H1 (cell line): ENCODE measurements at regions not wholly inside any gene's neighbourhood (a gene's known extent, or its start where the extent isn't known, plus 50 kb on each side); places are given as distances from the start of the nearest gene placed in this dataset.

Experiments
- CTCF ChIA-PET: fragments of 300-600 bp; sonication (Branson Sonifier 250); formaldehyde crosslinking; loops from one replicate; lab custom pipeline; 2021; ENCODE audit not compliant: partially characterized antibody; lab: Charles Lee
- POLR2A ChIA-PET: fragments of 300-600 bp; sonication (Branson Sonifier 250); formaldehyde crosslinking; loops from one replicate; lab custom pipeline; 2021; ENCODE audit warnings: inconsistent platforms; ENCODE audit not compliant: partially characterized antibody; lab: Charles Lee
- DNase-seq, 2 experiments: peaks; one replicate each; pipeline versions ENCODE4 v3.0.0 to v3.0.0-alpha.2; 2010 to 2022; ENCODE audit warnings: low spot score in 2 of 2, low read depth in 1 of 2, mixed read lengths in 1 of 2
- FAIRE-seq: peaks from 2 replicates; lab custom pipeline; 2011; peaks lifted over from hg19 to GRCh38; lab: Jason Lieb, UNC
- H2AFZ ChIP-seq: 2 replicates; pipeline ENCODE4 v1.8.1; 2012; ENCODE audit warnings: low read length, inconsistent platforms
- H2AK5ac ChIP-seq: 2 replicates; pipeline ENCODE4 v1.6.1; 2013; ENCODE audit warnings: low read depth, low read length
- H2BK120ac ChIP-seq: replicated peaks from 2 replicates; pipeline ENCODE3; 2013; ENCODE audit warnings: low read depth, low read length, inconsistent platforms
- H2BK12ac ChIP-seq: 2 replicates; pipeline ENCODE4 v1.6.1; 2013; ENCODE audit warnings: low read depth, low read length
- H2BK15ac ChIP-seq: 2 replicates; pipeline ENCODE4 v1.6.1; 2013; ENCODE audit warnings: low read length
- H2BK20ac ChIP-seq: 2 replicates; pipeline ENCODE4 v1.6.1; 2013; ENCODE audit warnings: low read length
- H2BK5ac ChIP-seq: 2 replicates; pipeline ENCODE4 v1.6.1; 2013; ENCODE audit warnings: low read depth, low read length
- H3K14ac ChIP-seq: 2 replicates; pipeline ENCODE4 v1.6.1; 2013; ENCODE audit warnings: inconsistent platforms; ENCODE audit not compliant: insufficient read length
- H3K18ac ChIP-seq: 2 replicates; pipeline ENCODE4 v1.6.1; 2013; ENCODE audit warnings: low read length; ENCODE audit errors: extremely low read depth
- H3K23ac ChIP-seq: 2 replicates; pipeline ENCODE4 v1.6.1; 2013; ENCODE audit warnings: inconsistent platforms; ENCODE audit not compliant: insufficient read length
- H3K23me2 ChIP-seq: 2 replicates; pipeline ENCODE4 v1.6.1; 2013; ENCODE audit warnings: low read depth, low read length
- H3K27ac ChIP-seq: 2 replicates; pipeline ENCODE4 v1.6.1; 2011; ENCODE audit warnings: low read depth, low read length, inconsistent platforms
- H3K27me3 ChIP-seq, 4 experiments: replicated peaks in 1 of 4; 1 replicate in 1 of 4; 2 replicates in 3 of 4; pipeline versions ENCODE4 v1.6.1 to v1.8.1; 2011 to 2013; ENCODE audit warnings: low read length in 3 of 4, mild to moderate bottlenecking in 3 of 4, inconsistent platforms in 2 of 4, mixed read lengths in 2 of 4, moderate library complexity in 1 of 4; ENCODE audit not compliant: control insufficient read depth in 3 of 4, insufficient read depth in 3 of 4; ENCODE audit errors: extremely low read depth in 1 of 4
- H3K36me3 ChIP-seq, 4 experiments: 2 replicates each; pipeline versions ENCODE4 v1.6.1 to v1.8.1; 2011 to 2013; ENCODE audit warnings: mild to moderate bottlenecking in 4 of 4, low read length in 3 of 4, moderate library complexity in 2 of 4, control low read depth in 1 of 4, inconsistent platforms in 1 of 4; ENCODE audit not compliant: insufficient read depth in 4 of 4, control insufficient read depth in 2 of 4
- H3K4ac ChIP-seq: replicated peaks from 2 replicates; pipeline ENCODE3; 2013; ENCODE audit warnings: low read length, low read depth, mixed read lengths, inconsistent platforms; ENCODE audit not compliant: insufficient read length
- H3K4me1 ChIP-seq, 4 experiments: replicated peaks in 1 of 4; 1 replicate in 1 of 4; 2 replicates in 3 of 4; pipeline versions ENCODE4 v1.6.1 to v1.8.1; 2011 to 2013; ENCODE audit warnings: low read length in 3 of 4, inconsistent platforms in 2 of 4, mixed read lengths in 1 of 4; ENCODE audit not compliant: insufficient read depth in 4 of 4, control insufficient read depth in 3 of 4
- H3K4me2 ChIP-seq, 2 experiments: 2 replicates each; pipeline versions ENCODE4 v1.6.1 to v1.8.1; 2011 to 2013; ENCODE audit warnings: low read depth in 2 of 2, low read length in 2 of 2, control low read depth in 1 of 2, inconsistent platforms in 1 of 2, mild to moderate bottlenecking in 1 of 2; ENCODE audit not compliant: insufficient read depth in 1 of 2
- H3K4me3 ChIP-seq, 4 experiments: fragments of 200-600, 300-600 bp in 1 of 4; sonication (generic), shearing (Covaris generic), sonication (Bioruptor Twin) in 1 of 4; 2 replicates each; pipeline versions ENCODE4 v1.5.1 to v1.8.1; 2011 to 2016; ENCODE audit warnings: low read length in 4 of 4, low read depth in 3 of 4, control low read depth in 2 of 4, inconsistent platforms in 2 of 4, mild to moderate bottlenecking in 2 of 4, mixed read lengths in 1 of 4, moderate library complexity in 1 of 4; ENCODE audit not compliant: insufficient read depth in 2 of 4; ENCODE audit errors: extremely low read depth in 1 of 4
- H3K56ac ChIP-seq: replicated peaks from 2 replicates; pipeline ENCODE3; 2013; ENCODE audit warnings: low read depth, mild to moderate bottlenecking, mixed read lengths, low read length, inconsistent platforms; ENCODE audit not compliant: insufficient read length
- H3K79me1 ChIP-seq: 2 replicates; pipeline ENCODE4 v1.6.1; 2013; ENCODE audit warnings: low read depth, low read length, control low read depth
- H3K79me2 ChIP-seq, 2 experiments: 2 replicates each; pipeline versions ENCODE4 v1.6.1 to v1.8.1; 2012 to 2013; ENCODE audit warnings: low read length in 2 of 2, mild to moderate bottlenecking in 2 of 2, inconsistent platforms in 1 of 2; ENCODE audit not compliant: insufficient read depth in 2 of 2, control insufficient read depth in 1 of 2
- H3K9ac ChIP-seq, 4 experiments: replicated peaks in 1 of 4; 1 replicate in 1 of 4; 2 replicates in 3 of 4; pipeline versions ENCODE4 v1.6.1 to v1.8.1; 2011 to 2013; ENCODE audit warnings: low read depth in 3 of 4, low read length in 3 of 4, control low read depth in 2 of 4, mild to moderate bottlenecking in 2 of 4, moderate library complexity in 2 of 4, inconsistent platforms in 1 of 4; ENCODE audit errors: extremely low read depth in 1 of 4
- H3K9me3 ChIP-seq, 2 experiments: 2 replicates each; pipeline versions ENCODE4 v1.6.1 to v1.8.1; 2012 to 2013; ENCODE audit warnings: mild to moderate bottlenecking in 2 of 2, moderate library complexity in 2 of 2, control low read depth in 1 of 2, inconsistent platforms in 1 of 2, low read depth in 1 of 2, low read length in 1 of 2, mixed read lengths in 1 of 2; ENCODE audit not compliant: insufficient read depth in 2 of 2
- H4K20me1 ChIP-seq, 2 experiments: replicated peaks in 1 of 2; 2 replicates each; pipeline versions ENCODE3 to v1.8.1; 2011 to 2013; ENCODE audit warnings: inconsistent platforms in 2 of 2, low read length in 2 of 2, mild to moderate bottlenecking in 1 of 2; ENCODE audit not compliant: insufficient read depth in 2 of 2, control insufficient read depth in 1 of 2
- H4K5ac ChIP-seq: 2 replicates; pipeline ENCODE4 v1.6.1; 2013; ENCODE audit warnings: low read length, low read depth, mixed read lengths, inconsistent platforms; ENCODE audit not compliant: insufficient read length
- H4K8ac ChIP-seq: 2 replicates; pipeline ENCODE4 v1.8.0; 2013; ENCODE audit warnings: mild to moderate bottlenecking, moderate library complexity, low read length, inconsistent platforms; ENCODE audit not compliant: insufficient read depth; ENCODE audit errors: extremely low read depth
- H4K91ac ChIP-seq: replicated peaks from 2 replicates; pipeline ENCODE3; 2013; ENCODE audit warnings: low read length, mixed read lengths, inconsistent platforms; ENCODE audit not compliant: insufficient read length
- CBX5 ChIP-seq: fragments of 300-800, 300-1000 bp; sonication (generic); IDR thresholded peaks from 2 replicates; pipeline ENCODE4 v1.7.1; 2016; ENCODE audit warnings: antibody characterized with exemption, low read length, low read depth
- EZH2 ChIP-seq: fragments of 200-600 bp; sonication (generic); IDR thresholded peaks from 2 replicates; pipeline ENCODE4 v1.7.1; 2012; ENCODE audit warnings: low read depth, mild to moderate bottlenecking, moderate library complexity, low read length, inconsistent platforms; ENCODE audit not compliant: severe bottlenecking
- RNF2 ChIP-seq: fragments of 200-900, 300-1000 bp; sonication (generic); IDR thresholded peaks from 2 replicates; pipeline ENCODE4 v1.7.1; 2016; ENCODE audit warnings: borderline replicate concordance, low read depth, mild to moderate bottlenecking, antibody characterized with exemption, low read length; ENCODE audit not compliant: poor library complexity, severe bottlenecking; ENCODE audit errors: missing control alignments
- SP1 ChIP-seq: IDR thresholded peaks from 2 replicates; pipeline ENCODE4 v1.6.1; 2011; ENCODE audit warnings: low read depth, low read length
- TF ChIP-seq, protein P1 (sequence below): IDR thresholded peaks from 2 replicates; pipeline ENCODE4 v1.6.1; 2012; ENCODE audit warnings: inconsistent platforms

DNA sequence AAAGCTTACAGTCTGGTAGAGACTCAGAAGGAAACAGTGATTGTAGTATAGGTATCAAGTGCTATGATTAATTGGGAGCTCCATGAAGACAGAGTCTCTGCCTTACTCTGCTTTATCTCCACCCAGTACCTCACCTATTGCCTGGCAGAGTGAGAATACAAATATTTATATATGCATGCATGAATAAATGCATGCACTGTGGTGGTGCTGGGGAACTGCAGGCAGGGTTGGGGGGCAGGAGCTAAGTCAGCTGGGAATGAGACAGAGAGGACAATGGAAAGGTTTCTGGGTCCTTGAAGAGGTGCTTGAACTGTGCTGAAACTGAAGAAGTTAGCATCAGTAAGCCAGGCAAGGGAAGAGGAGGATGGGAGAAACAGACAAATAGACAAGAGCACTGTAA, 80.8 kb upstream of the PPP2R2B start:
- H4K20me1 ChIP-seq, result no peaks in the 10 kb centered on the region
- H2BK12ac ChIP-seq, result no peak overlapping the region
- no peak overlapping the region for H4K8ac ChIP-seq
- no peak overlapping the region for H3K4ac ChIP-seq
- H3K56ac ChIP-seq, result no peak overlapping the region
- CTCF ChIA-PET, result interaction anchor here (0.5 to 2.9 kb wide), 10 partner anchors 10 to 426 kb away, joined by 3 to 18 read pairs (median 3); no protein-coding TSS in a partner anchor
- no peak overlapping the region; the same call in 1 of the 2 replicates for H2AFZ ChIP-seq
- no peak overlapping the region for H3K14ac ChIP-seq
- H3K4me1 ChIP-seq, result no peaks in the 10 kb centered on the region
- no peak overlapping the region for H3K23ac ChIP-seq
- H3K27ac ChIP-seq, result no peak overlapping the region
- H3K9ac ChIP-seq, result no peak overlapping the region
- no peak overlapping the region for H3K4me3 ChIP-seq
- H3K79me2 ChIP-seq, result no peaks in the 10 kb centered on the region
- no peak overlapping the region for H4K5ac ChIP-seq
- H3K18ac ChIP-seq, result no peak overlapping the region
- H2BK5ac ChIP-seq, result no peak overlapping the region
- no peaks in the 10 kb centered on the region for H3K79me1 ChIP-seq
- H3K36me3 ChIP-seq, result no peaks in the 10 kb centered on the region
- DNase-seq (no peak), FAIRE-seq (no peak)
- TF ChIP-seq, protein P1, sequence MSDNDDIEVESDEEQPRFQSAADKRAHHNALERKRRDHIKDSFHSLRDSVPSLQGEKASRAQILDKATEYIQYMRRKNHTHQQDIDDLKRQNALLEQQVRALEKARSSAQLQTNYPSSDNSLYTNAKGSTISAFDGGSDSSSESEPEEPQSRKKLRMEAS, result no peak
- TF ChIP-seq SP1 (no peak), EZH2 (no peak), RNF2 (no peak), CBX5 (no peak)
- H4K91ac ChIP-seq, result no peak overlapping the region
- H3K23me2 ChIP-seq, result no peaks in the 10 kb centered on the region
- H2AK5ac ChIP-seq, result no peak overlapping the region
- POLR2A ChIA-PET, result no interaction called here
- H3K9me3 ChIP-seq, result no peaks in the 10 kb centered on the region
- no peak overlapping the region for H2BK20ac ChIP-seq
- H3K4me2 ChIP-seq, result no peak overlapping the region
- H3K27me3 ChIP-seq, result no peaks in the 10 kb centered on the region
- no peak overlapping the region for H2BK120ac ChIP-seq
- 0 out of 2 replicates have a peak overlapping the region, but pooled peaks have one; percentile 48 for H2BK15ac ChIP-seq
